ENCODE measurements at regions not wholly inside any gene's neighbourhood (a gene's known extent, or its start where the extent isn't known, plus 50 kb on each side); places are given as distances from the start of the nearest gene placed in this dataset. TPM values are rescaled to one million over a fixed set of nuclear protein-coding genes. Genes with fewer than 3 reads are reported as not detected.
"Not testable (repeated sequence)": the region's sequence is repeated elsewhere in the genome, so short reads cannot be mapped to it uniquely, and the experiment has no call there.

- DNase-seq: no peak
These were observed 497.3 kb downstream of the NEBL start for GRCh38 chr10:20399772-20400171.

- DNase-seq: peak; percentile 13
These were observed 500.4 kb downstream of the NEBL start for GRCh38 chr10:20396701-20397100.

GRCh38 chr10:20396205-20396604, 500.9 kb downstream of the NEBL start:
- peak; percentile 49 for DNase-seq

- no peak for DNase-seq
These were observed 505.5 kb downstream of the NEBL start for GRCh38 chr10:20391629-20392028.

GRCh38 chr10:20381761-20382160, 515.4 kb downstream of the NEBL start:
- no peak for DNase-seq

- DNase-seq: no peak
These were observed 516.7 kb downstream of the NEBL start for GRCh38 chr10:20380401-20380800.

GRCh38 chr10:20372748-20373147, 524.4 kb downstream of the NEBL start:
- no peak for DNase-seq

- not testable (repeated sequence) for DNase-seq
These were observed 526.1 kb downstream of the NEBL start for GRCh38 chr10:20370977-20371533.

- DNase-seq: no peak
These were observed 527.0 kb downstream of the NEBL start for GRCh38 chr10:20369863-20370736.

GRCh38 chr10:20363684-20364083, 533.4 kb downstream of the NEBL start:
- no peak for DNase-seq

GRCh38 chr10:20355915-20356314, 539.7 kb downstream of the PLXDC2 start:
- no peak for DNase-seq

- no peak for DNase-seq
These were observed 538.8 kb downstream of the PLXDC2 start for GRCh38 chr10:20355011-20355410.

GRCh38 chr10:20354166-20354565, 537.9 kb downstream of the PLXDC2 start:
- DNase-seq: peak; percentile 28

GRCh38 chr10:20350509-20350908, 534.3 kb downstream of the PLXDC2 start:
- DNase-seq: no peak

- DNase-seq: no peak
These were observed 526.8 kb downstream of the PLXDC2 start for GRCh38 chr10:20343036-20343435.

Small RNA genes in the stretch of these regions (small RNA-seq; reads per million reads assigned to genes)
- not detected for gene AL590032.1 (ENCODE audit: low replicate concordance)
- gene MIR4675 (ENCODE audit: low replicate concordance): not detected

Measured in skin of body (tissue), 2 donors.